NCI-H1417 (cell line): ENCODE measurements at regions not wholly inside any gene's neighbourhood (a gene's known extent, or its start where the extent isn't known, plus 50 kb on each side); places are given as distances from the start of the nearest gene placed in this dataset.
A peak's percentile ranks its signal among the peaks of the same experiment; 100 is the strongest.

Experiments used
- DNase-seq, 3 experiments: peaks; one replicate each; lab custom pipeline; 2025; lab: John Stamatoyannopoulos, UW

DNA sequence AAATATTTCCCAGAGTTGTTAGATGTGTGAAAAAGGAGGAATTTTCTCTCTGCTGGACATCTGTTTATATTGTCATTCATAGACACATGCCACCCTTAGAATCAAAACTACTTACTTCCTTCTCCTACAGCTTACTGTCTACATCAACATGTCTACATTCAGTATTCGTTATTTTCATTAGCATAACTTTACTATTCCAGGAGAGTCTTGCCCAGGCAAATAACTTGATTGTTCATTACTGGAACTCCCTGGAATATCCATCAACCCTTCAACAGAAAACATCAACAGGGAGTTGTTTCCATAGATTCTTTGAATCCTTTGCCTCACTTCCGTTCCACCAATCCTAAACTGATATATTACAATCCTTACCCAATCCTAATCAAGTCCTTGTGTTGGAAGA, 457.5 kb upstream of the ZNF608 start:
- no peak for DNase-seq

DNA sequence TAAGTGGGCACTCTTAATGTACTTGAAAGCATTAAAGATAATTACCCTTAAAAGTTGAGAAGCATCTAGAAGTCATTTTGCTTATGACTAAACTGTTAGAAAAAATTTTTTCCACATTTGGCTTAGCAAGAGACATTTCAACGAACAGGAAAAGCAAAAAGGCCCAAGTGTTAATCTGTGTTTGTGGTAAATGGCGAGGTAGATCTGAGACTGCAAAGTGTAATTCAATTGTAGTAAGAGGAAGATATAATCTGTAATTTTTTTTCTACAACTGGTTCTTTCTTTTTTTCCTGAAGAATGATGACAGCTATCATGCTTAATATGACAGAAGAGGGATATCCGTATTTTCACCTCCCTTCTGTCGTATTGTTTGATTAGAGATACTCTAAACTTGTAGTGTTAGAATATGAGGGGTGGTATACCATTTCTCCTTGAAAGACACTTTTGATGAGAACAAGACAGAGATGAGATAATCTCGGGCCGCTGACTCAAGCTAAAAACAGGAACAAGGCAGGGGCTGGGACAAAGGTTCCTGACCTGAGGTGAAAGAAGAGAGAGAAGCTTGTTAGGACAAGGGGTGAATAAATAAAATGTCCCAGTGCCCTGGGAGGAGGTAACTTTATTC, 459.3 kb upstream of the ZNF608 start:
- no peak for DNase-seq

DNA sequence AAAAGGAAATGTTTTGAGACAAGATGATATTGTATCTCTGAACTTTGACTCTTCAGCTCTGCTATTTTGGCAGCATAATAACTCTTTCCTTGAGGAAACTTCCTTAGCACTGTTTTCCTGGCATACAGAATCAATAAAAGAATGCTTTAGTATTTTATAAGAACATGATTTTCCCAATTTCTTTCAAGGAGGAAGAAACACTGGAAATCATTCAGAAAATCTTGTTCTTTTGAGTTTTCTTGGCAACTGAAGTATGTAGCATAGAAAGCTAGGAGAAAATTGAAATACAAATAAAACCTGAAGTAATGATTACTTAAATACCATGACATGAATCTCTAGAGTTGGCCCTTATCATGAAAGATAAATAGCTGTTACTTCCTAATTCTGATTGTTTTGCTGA, 461.4 kb upstream of the ZNF608 start:
- DNase-seq: no peak

DNA sequence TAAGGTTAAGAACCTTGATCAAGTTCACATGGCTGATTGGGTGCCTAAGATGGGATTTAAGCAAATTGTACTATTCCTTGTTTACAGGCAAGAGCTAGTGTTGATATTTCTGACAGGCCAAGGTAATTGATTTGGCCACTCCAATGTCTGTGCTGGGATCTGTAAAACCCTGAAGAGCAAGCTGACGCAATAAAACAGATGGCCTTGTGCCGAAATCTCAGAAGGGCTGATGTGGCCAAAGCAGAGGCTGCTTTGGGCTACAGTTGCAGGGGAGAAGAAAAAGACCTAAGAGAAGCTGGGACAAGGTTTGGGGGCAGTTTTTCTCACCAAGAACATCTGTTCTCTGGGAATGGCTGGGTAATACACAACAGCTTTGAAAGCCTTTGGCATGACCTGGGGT, 463.2 kb upstream of the ZNF608 start:
- no peak for DNase-seq

DNA sequence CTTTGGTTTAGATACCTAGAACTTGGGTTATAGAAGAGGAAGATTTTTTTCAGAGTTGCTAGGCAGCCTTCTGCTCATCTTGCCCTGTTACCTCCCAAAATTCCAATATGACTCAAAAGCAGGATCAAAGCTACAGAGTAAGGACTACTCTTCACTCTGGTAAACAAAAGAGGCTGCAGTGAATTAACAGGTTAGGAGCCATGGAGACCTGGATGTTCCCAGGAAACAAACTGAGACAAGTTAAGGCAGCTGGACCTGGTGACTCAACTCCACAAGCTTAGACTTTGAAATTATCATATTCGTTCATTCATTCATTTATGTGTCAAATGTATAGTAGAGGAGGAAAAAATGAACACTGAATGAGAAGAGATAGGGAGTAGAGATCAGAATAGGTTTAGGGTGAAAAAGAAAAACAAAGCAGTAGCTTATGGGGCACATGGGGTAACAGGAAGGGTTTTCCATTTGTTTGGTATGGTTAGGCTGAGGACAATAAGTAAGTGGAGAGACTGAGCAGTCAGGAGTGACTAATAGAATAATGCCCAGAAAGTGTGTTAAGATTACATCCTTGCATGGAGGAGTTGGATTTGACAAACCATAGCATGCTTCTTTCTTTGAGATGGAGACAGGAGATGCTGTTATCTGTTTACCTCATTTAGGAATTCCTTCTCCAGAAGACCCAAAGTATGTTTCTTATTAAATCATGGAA, 464.0 kb upstream of the ZNF608 start:
- DNase-seq: no peak

DNA sequence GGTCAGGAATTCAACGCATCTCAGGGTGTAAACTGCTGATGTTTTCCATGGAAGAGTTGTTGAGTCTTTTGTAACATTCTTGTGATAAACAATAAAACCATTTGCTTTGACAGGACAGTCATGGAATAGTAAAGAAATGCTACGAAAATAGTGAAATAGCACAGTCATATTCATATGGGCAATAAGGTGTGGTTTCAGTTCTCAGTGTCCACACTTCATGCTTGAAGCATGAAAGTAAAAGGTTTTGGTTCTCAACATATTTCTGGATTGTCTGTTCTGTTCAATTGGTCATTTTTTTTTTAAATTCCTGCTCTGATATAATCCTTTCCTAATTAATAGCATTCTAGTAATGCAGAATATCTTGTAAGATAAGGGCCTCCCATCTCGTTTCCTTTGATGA, 467.6 kb upstream of the ZNF608 start:
- no peak for DNase-seq

DNA sequence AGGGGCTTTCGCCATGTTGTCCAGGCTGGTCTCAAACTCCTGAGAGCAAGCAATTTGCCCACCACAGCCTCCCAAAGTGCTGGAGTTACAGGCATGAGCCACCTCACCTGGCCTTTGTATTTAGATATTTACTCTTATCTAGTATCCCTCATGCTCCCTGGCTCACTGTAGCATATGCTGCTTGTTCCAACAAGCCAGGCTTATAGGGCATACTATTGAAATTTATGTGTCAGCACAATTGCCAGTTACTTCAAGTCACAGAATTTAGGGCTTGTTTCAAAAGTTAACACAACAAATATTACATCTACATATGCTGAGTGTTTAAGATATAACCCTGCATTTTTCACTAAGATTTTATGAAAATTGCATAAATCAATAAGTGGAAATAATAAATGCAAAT, 469.2 kb upstream of the ZNF608 start:
- DNase-seq: no peak

DNA sequence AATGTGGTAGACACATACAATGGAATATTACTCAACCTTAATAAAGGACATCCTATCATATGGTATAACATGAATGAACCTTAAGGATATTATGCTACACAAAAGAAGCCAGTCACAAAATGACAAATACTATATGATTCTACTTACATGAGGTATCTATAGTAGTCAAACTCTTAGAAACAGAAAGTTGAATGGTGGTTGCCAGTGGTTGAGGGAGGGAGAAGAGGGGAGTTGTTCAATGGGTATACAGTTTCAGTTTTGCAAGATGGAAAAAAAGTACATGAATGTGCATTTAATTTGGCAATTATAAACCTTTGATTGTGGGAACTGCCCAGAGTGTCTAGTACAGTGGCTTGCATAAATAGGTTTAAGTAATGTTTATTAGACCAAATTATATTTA, 473.3 kb upstream of the ZNF608 start:
- no peak for DNase-seq

DNA sequence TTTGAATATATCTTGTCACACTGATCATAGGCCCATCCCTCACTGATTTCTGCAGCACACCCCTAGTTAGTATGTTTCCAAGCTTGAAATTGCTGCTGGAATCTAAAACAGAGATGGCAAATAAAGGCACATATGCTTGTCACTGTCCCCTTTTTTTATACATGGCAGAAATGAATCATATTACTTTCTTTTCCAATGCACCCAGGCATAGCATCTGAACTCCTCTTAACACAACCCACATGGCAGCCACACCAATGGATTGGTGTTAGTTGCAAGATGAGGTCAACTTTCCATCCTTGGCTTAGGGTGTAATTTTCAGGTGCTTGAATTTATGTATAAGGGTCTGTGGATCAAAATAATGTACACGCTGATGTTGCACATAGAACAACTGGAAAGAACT, 473.8 kb upstream of the ZNF608 start:
- DNase-seq: no peak

DNA sequence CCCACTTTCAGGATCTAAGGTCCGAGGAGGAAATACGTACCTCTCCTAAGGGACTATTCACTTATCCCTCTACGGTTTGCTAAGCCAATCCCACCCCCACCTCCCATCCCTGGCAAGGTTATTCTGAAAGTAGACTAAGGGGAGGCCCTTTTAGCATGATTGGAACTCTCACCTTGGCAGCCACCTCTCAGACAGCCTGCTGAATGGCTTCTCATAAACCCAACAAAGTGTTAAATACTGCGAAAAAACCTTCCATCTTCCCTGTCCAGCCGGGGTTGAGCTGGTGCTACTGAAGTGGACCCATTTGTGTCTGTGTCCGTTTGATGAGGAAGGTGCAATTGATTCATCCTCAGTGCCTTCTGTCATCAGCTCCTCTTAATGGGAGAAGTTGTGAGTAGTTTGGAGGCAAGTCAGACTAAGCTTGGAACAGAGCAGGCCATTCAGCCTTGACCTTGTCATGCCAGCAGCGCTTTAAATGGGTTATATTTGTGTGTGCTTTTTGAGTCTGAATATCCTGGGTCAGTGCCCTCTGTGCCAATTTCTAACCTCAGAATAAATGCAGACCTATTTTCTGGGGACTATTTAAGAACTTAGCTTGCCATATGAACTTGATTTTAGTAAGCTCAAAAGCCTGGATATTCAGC, 476.3 kb upstream of the ZNF608 start:
- DNase-seq: no peak

DNA sequence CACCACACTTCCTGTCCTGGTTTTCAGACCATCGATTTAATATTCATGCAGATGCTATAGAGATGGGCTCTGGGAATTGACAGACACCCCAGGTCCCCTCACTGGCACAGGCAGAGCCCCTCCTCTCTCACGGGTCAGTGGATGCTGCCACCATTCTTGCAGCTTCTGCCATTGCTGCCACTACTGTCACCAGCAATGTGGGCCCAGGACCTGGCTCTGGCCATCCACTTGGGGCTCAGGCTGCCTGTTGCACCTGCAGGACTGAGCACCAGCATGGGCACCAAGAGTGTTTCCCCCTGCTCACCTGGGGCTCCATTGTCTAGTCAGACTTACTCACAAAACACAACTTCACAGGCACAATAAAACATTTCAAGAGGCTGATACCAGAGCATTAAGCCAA, 479.0 kb upstream of the ZNF608 start:
- no peak for DNase-seq

DNA sequence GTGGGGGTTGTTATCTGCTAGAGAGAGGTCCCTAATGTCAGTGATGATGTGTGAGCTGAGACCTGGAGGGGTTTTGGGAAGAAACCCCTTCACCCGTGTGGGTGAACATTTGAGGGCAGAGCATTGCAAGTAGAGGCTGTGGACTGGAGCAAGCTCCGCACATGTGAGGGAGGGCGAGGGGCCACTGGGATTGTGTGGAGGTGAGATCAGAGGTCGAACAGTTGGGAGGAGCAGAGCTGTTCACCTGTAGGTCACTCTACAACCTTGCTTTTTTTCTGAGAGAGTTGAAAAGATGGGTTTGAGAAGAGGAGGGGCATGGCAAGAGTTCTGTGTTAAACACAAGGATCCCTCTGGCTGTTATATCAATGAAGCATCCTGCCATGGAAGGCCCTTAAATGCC, 480.4 kb upstream of the ZNF608 start:
- DNase-seq: no peak

DNA sequence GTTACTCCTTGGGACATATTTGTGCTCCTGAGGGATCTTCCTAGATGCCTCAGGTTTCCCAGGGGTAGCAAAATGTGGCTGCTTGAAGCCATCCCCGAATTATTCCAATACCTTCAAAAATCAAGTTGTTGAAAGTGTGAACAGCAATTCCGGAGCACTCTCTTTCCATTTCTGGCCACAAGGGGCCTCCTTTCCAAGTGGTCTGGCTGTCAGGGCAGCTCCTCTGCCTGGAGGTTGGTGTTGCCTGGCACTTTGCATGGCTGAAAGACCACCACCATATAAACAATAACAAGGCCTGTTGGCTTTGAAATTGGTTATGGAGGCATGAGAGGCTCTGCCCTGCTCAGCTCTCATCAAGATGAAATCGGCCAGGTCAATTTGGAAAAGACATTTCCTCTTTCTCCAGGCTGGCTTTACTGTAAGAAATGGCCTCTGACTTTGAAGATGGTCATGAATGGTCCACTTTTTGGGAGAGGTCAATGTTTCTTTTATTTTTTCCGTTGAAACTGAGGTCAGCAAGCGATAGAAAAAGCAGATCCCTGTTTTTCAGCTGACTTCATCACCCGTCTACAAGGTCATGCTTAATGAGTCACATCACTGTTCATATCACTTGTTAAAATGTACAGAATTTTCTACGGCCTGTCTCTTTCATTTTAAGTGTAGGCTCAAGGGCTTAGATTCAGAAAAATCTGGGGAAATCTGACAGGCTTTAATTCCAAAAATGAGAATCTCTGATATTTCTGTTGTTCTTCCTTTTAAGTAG, 481.1 kb upstream of the ZNF608 start:
- DNase-seq: no peak

DNA sequence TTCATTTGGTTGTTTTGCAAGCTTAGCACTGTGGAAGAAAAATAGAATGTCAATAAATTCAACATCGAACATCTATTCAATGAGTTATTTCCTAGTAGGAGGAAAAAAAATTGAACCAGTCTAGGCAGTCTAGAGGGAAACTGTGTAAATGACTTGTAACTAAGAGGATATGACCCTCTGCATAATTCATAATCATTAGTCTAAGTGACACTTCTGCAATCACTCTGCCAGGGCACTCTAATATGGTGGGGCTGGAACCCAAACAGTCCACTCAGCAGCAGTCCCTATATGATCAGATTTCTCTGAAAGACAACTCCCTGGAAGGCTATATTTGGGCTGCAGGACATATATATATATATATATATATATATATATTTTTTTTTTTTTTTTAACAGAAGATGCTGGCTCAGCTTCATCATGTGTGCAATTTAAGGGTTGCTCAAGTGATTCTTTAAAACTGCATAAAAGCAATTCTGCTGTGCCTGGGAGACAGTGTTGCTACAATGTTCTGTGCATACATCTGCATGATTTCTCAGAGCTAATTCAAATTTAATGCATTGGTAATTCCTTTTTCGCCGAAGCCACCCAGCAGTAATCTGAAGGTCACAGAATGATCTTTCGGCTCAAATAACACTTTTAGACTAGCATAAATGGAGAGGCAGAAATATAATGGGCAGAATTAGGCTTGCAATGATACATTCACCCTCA, 482.1 kb upstream of the ZNF608 start:
- DNase-seq: peak; percentile 2 to 40 (median 27)

DNA sequence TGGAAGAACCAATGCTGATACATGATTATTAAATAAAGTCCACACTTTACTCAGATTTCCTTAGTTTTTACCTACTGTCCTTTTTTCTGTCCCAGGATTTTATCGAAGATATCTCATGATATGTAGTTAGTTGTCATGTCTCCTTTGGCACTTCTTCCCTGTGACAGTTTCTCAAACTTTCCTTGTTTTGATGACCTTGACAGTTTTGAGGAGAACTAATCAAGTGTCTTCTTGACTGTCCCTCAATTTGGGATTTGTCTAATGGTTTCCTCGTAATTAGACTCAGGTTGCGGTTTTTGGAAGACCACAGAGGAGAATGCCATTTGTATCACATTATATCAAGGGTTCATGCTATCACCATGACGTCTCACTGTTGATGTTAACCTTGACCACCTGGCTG, 483.1 kb upstream of the ZNF608 start:
- DNase-seq: no peak

DNA sequence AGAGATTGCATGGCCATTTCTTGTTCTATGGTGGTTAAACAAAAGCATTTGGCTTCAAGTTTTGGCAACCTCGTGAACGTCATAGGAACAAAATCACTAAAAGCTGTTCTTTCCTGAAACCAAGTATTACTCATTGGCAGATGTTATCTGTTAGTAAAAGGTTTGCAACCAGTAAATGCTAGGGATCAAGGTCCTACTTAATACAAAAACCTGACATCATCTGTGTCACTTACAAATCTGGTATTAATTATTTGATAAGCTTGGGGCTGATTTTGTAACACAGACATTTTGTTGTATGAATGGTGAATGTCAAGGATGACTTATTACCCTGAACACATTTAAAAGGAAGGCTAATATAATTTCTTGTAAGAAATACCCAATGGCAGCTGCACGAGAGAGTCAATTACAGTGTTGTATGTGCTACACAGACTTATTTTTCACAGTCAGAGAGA, 486.4 kb upstream of the ZNF608 start:
- DNase-seq: peak in 1 of 3 experiments; percentile 13

DNA sequence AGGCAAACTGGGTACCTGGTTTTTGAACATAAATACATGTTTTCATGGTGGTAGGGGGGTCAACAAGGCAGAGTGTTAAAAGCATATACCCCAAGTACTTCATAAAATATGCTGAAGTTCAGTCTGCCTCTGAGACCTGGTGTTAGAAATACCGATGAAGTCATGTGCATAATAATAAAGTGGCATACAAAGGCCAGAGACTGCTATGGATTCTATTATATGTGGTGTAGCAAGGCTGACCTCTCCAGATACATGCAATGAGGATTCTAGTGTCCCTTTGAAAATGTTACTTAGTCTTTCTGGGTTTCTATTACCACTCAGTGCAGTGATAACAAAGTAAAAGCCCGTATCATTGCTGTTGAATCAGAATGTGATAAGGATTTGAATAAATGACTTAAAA, 487.5 kb upstream of the ZNF608 start:
- DNase-seq: no peak

DNA sequence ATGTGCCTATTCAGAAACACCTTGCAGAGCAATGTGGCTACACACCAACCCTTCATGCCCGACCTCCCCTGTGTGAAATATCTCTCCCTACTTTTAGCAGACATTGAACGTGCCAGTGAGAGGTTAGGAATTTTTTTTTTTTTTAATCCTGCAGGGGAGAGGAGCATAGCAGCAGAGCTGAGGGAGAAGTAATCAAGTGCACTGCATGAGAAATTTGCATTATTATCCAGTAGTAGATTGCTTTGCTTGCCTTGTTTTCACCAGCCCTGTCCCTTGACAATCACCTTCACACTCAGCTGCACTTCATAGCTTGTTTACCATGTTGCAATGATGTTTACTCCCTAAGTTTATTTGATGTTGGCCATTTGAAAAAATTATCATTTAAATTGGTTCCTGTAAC, 489.6 kb upstream of the ZNF608 start:
- no peak for DNase-seq

DNA sequence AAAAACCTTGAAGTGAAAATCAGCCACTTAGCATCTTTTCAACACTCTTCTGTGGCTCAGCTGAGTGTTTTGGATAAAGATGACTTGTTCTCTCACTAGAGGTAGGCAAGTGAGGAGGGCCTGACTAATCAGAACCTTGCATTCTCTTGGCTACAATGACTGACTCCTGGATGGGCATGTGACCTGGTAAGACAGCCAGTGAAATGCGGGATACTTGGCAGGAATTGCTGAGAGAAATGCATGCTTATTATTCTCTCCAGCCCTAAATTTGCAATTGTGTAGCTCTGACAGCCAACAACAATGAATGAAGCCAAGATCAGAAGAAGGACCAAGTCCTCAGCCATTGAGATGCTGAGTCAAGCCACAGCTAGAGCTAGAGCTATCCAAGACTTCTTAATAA, 490.5 kb upstream of the ZNF608 start:
- DNase-seq: no peak

DNA sequence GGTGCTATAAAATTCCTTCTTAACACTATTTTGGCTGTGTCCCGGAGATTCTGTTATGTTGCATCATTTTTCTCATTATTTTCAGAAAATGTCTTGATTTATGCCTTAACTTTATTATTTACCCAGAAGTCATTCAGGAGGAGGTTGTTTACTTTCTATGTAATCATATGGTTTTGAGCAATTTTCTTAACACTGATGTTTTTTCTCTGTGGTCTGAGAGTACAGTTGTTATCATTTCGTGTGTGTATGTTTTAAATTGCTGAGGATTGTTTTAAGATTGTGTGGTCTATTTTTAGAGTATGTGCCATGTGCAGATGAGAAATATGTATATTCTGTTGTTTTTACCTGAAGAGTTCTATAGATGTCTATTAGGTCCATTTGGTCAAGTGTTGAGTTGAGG, 498.1 kb upstream of the ZNF608 start:
- no peak for DNase-seq

DNA sequence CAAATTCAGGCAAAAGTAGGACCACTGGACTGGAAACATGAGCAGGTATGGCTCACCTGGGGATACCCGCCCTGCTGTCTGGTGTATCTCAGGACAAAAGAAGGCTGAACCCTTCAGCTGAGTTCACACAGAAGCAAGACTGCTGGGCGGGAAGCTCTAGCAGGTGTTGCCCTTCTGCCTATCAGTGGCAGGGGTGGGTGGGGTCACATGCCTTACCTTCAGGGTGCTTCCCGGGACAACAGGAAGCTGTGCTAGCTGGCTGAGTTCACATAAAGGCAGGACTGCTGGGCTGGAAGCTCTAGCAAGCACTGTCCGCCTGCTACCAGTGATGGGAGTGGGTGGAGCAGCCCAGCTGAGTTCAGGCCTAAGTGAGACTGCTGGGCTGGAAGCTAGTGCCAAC, 498.8 kb upstream of the ZNF608 start:
- no peak for DNase-seq

DNA sequence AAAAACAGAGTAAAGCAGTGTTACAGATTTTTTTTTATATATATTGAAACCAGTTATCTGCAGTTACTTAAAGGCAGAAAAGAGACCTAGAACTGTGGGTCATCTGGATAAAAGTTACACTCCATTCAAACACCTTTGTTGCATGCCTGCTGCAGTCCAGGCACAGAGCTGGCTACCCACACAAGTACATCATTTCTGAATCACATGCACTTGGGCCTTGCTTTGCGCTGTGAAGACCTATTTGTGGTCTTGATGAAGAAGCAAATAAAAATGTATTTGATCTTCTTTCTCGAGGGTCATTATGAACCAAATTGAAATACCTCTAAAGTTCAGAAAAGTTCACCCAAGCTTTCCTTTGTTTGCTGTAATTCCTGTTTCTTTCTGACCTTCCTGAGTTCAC, 503.0 kb upstream of the ZNF608 start:
- no peak for DNase-seq
